Loucy (cell line): ENCODE measurements at regions not wholly inside any gene's neighbourhood (a gene's known extent, or its start where the extent isn't known, plus 50 kb on each side); places are given as distances from the start of the nearest gene placed in this dataset.

Experiments used
- H2AFZ ChIP-seq: fragments of 200-600 bp; sonication (generic); 2 replicates; pipeline ENCODE4 v1.6.0; 2016; ENCODE audit warnings: antibody characterized with exemption, mild to moderate bottlenecking, low read length, moderate library complexity
- H3F3A ChIP-seq: fragments of 200-600 bp; 2 replicates; pipeline ENCODE4 v1.6.0; 2016; ENCODE audit warnings: antibody characterized with exemption, low read depth, mild to moderate bottlenecking
- H3K27me3 ChIP-seq: fragments of 200-600 bp; sonication (generic); 2 replicates; pipeline ENCODE4 v1.6.1; 2014; ENCODE audit warnings: low read length, mild to moderate bottlenecking; ENCODE audit not compliant: insufficient read depth, poor library complexity, severe bottlenecking
- H3K36me3 ChIP-seq: fragments of 200-600 bp; sonication (generic); 2 replicates; pipeline ENCODE4 v1.6.1; 2016; ENCODE audit warnings: low read length; ENCODE audit not compliant: insufficient read depth
- H3K4me1 ChIP-seq: fragments of 200-600 bp; sonication (generic); 2 replicates; pipeline ENCODE4 v1.5.1; 2014; ENCODE audit warnings: low read length, mild to moderate bottlenecking; ENCODE audit not compliant: insufficient read depth, poor library complexity, severe bottlenecking
- H3K4me2 ChIP-seq: fragments of 200-600 bp; sonication (generic); 2 replicates; pipeline ENCODE4 v1.6.0; 2014; ENCODE audit warnings: antibody characterized with exemption, low read length, low read depth, mild to moderate bottlenecking; ENCODE audit not compliant: poor library complexity, severe bottlenecking
- H3K4me3 ChIP-seq: fragments of 200-600 bp; sonication (generic); 2 replicates; pipeline ENCODE4 v1.5.1; 2014; ENCODE audit warnings: low read length, mild to moderate bottlenecking, mixed read lengths; ENCODE audit not compliant: poor library complexity, severe bottlenecking
- H3K79me2 ChIP-seq: fragments of 200-600 bp; sonication (generic); 2 replicates; pipeline ENCODE4 v1.6.1; 2014; ENCODE audit warnings: low read length; ENCODE audit not compliant: insufficient read depth
- H3K9ac ChIP-seq: fragments of 200-600 bp; sonication (generic); 2 replicates; pipeline ENCODE4 v1.6.0; 2014; ENCODE audit warnings: mild to moderate bottlenecking, low read depth, low read length, moderate library complexity; ENCODE audit not compliant: poor library complexity, severe bottlenecking
- H3K9me2 ChIP-seq: fragments of 200-600 bp; sonication (generic); replicated peaks from 2 replicates; pipeline ENCODE4 v1.6.1; 2016; ENCODE audit warnings: low read depth, low read length, mixed read lengths
- H3K9me3 ChIP-seq: fragments of 200-600 bp; sonication (generic); 2 replicates; pipeline ENCODE4 v1.6.1; 2014; ENCODE audit warnings: mild to moderate bottlenecking, antibody characterized with exemption, low read length, low read depth; ENCODE audit not compliant: insufficient read depth
- H4K20me1 ChIP-seq: fragments of 200-600 bp; sonication (generic); 2 replicates; pipeline ENCODE4 v1.6.0; 2014; ENCODE audit warnings: antibody characterized with exemption, low read length, mild to moderate bottlenecking; ENCODE audit not compliant: insufficient read depth, poor library complexity, severe bottlenecking
- EZH2phosphoT487 ChIP-seq: fragments of 200-600 bp; IDR thresholded peaks from 2 replicates; pipeline ENCODE4 v1.6.1; 2018; ENCODE audit warnings: antibody characterized with exemption, mild to moderate bottlenecking, moderate library complexity, borderline replicate concordance
- TF ChIP-seq, protein P1 (sequence below): fragments of 200-600 bp; sonication (generic); conservative IDR thresholded peaks from 2 replicates; pipeline ENCODE4 v1.5.1; 2014; ENCODE audit warnings: mild to moderate bottlenecking, antibody characterized with exemption, low read length

DNA sequence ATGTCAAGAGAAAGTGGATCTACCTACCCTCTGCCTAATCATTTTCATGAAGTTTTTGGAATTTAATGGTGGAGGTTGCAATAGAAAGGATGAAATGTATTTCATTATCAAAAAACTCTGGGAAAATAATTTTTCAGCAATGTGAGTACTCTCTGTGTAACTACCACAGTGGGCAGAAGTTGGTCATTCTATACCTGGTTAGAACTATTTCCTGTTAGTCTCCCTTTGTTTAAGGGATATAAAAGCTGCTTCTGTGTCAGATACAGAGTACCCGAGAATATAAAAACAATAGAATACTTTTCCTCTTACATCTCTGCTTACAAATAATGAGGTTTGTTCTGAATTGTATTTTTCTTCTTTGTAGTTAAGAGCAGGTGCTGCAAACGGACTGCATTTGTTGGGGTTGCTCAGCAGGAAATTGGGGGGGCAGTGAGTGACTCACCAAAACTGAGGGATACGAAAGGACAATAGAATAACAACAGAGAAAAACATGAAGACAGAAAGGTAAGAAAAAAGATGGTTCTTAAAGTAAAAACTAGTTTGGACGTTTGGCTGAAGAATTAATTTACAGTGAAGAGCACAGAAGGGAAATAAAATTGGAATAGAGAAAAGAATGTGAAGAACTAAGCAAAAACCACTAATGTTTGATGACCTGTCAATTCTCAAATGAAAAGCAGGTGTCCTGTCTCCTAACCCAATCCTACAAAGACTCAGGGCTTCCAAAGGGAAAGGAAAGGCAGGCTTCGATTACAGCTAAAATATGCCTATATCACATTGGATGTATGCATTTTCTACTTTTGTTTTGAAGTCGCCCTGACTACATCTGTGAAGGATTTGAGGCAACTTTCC, 703.1 kb downstream of the RFPL4B start:
- Histone ChIP-seq H3K9me2 (no peaks in the 10 kb centered on the region), H3K36me3 (no peaks in the 10 kb centered on the region), H4K20me1 (no peaks in the 10 kb centered on the region), H3K9ac (no peak overlapping the region), H3K4me2 (no peak overlapping the region), H3K9me3 (no peaks in the 10 kb centered on the region), H3K79me2 (no peaks in the 10 kb centered on the region), H3K4me1 (no peaks in the 10 kb centered on the region), H3F3A (no peaks in the 10 kb centered on the region), H3K4me3 (no peak overlapping the region), H2AFZ (no peak overlapping the region), H3K27me3 (no peaks in the 10 kb centered on the region)
- TF ChIP-seq, protein P1, sequence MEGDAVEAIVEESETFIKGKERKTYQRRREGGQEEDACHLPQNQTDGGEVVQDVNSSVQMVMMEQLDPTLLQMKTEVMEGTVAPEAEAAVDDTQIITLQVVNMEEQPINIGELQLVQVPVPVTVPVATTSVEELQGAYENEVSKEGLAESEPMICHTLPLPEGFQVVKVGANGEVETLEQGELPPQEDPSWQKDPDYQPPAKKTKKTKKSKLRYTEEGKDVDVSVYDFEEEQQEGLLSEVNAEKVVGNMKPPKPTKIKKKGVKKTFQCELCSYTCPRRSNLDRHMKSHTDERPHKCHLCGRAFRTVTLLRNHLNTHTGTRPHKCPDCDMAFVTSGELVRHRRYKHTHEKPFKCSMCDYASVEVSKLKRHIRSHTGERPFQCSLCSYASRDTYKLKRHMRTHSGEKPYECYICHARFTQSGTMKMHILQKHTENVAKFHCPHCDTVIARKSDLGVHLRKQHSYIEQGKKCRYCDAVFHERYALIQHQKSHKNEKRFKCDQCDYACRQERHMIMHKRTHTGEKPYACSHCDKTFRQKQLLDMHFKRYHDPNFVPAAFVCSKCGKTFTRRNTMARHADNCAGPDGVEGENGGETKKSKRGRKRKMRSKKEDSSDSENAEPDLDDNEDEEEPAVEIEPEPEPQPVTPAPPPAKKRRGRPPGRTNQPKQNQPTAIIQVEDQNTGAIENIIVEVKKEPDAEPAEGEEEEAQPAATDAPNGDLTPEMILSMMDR = no peak
- no peak for TF ChIP-seq EZH2phosphoT487

DNA sequence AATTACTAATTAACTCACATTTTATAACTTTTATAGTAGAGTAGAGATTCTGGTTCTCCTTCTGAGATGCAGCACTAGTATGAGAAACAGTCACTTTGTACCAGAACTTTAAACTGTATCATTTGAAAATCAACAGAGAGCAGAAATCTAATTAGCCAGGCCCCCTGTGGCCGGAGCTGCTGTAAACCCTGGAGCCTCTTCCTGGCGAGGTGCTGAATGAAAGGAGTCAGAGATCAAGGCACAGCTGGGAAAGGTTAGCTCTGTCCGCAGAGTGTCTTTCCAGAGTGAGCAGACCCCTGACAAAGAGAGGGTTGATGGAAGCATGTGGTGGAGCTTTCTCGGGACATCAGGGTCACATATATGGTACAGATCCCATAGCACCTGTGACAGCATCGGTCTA, 703.8 kb downstream of the RFPL4B start:
- H2AFZ ChIP-seq = no peak overlapping the region
- no peak overlapping the region for H3K4me3 ChIP-seq
- TF ChIP-seq EZH2phosphoT487 = no peak
- TF ChIP-seq, protein P1 = no peak

DNA sequence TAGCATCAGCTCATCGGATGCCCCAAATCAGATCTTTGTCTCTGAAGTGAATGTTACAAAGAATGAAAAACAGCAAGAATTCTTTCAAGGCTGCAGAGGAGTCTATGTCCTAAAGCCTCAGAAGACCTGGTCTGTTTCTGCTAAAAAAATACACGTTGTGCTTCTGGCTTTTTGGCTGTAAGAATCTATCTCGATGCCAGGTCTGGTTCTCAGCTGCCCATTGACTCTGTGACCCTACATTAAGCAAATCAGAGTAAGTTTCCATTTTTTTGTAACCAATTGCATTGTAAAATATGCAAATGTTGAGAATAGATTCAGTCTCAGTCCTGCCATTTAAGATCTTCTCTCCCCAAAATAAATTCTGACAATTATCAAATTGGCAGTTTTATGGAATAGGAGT, 705.4 kb downstream of the RFPL4B start:
- no peak for TF ChIP-seq EZH2phosphoT487
- TF ChIP-seq, protein P1 = no peak
- no peaks in the 10 kb centered on the region for H3K27me3 ChIP-seq
- H3K79me2 ChIP-seq = no peaks in the 10 kb centered on the region
- H3F3A ChIP-seq = no peaks in the 10 kb centered on the region
- no peak overlapping the region for H2AFZ ChIP-seq
- H3K4me1 ChIP-seq = no peaks in the 10 kb centered on the region
- no peak overlapping the region for H3K4me2 ChIP-seq
- no peaks in the 10 kb centered on the region for H3K9me2 ChIP-seq
- no peaks in the 10 kb centered on the region for H3K36me3 ChIP-seq
- no peak overlapping the region for H3K4me3 ChIP-seq
- H3K9ac ChIP-seq = no peak overlapping the region
- no peaks in the 10 kb centered on the region for H4K20me1 ChIP-seq
- no peaks in the 10 kb centered on the region for H3K9me3 ChIP-seq

More for the DNA sequence above, 703.8 kb downstream of the RFPL4B start:
- Histone ChIP-seq H3K9ac (no peak overlapping the region), H3K27me3 (no peaks in the 10 kb centered on the region), H3K36me3 (no peaks in the 10 kb centered on the region), H3K9me2 (no peaks in the 10 kb centered on the region), H4K20me1 (no peaks in the 10 kb centered on the region), H3K4me1 (no peaks in the 10 kb centered on the region), H3K79me2 (no peaks in the 10 kb centered on the region), H3F3A (no peaks in the 10 kb centered on the region), H3K9me3 (no peaks in the 10 kb centered on the region), H3K4me2 (no peak overlapping the region)
